Mucosa of descending colon (tissue), 3 donors: ENCODE measurements at regions not wholly inside any gene's neighbourhood (a gene's known extent, or its start where the extent isn't known, plus 50 kb on each side); places are given as distances from the start of the nearest gene placed in this dataset.

Experiments
- ATAC-seq: fragments of 200-7000 bp; cut with Tn5 transposase; one replicate; pipeline ENCODE4 v1.9.1; 2020; ENCODE audit warnings: mild to moderate bottlenecking, moderate library complexity
- DNase-seq, 3 donors: peaks; one replicate each; pipeline ENCODE4 v3.0.0-alpha.2; 2020
- H3K36me3 ChIP-seq: fragments of 200-600 bp; one replicate; pipeline ENCODE4 v1.8.0; 2021; ENCODE audit warnings: low read depth, mild to moderate bottlenecking
- H3K4me1 ChIP-seq: fragments of 200-600 bp; one replicate; pipeline ENCODE4 v1.8.0; 2021; ENCODE audit warnings: low read depth, mild to moderate bottlenecking
- H3K4me3 ChIP-seq: fragments of 200-600 bp; one replicate; pipeline ENCODE4 v1.8.0; 2021; ENCODE audit warnings: mild to moderate bottlenecking
- H3K9me3 ChIP-seq: fragments of 200-600 bp; one replicate; pipeline ENCODE4 v1.8.0; 2021; ENCODE audit warnings: mild to moderate bottlenecking
- CTCF ChIP-seq: fragments of 200-600 bp; IDR thresholded peaks from one replicate; pipeline ENCODE4 v1.8.0; 2022; ENCODE audit warnings: antibody characterized with exemption, mild to moderate bottlenecking
- intact Hi-C, 2 donors: fragments of 100-400 bp; cut with DNase I in 1 of 2; cut with micrococcal nuclease in 1 of 2; formaldehyde crosslinking; loops; one replicate each; pipeline versions ENCODE4 v1.11.0 to v1.11.1; 2022; cut with DNase I, micrococcal nuclease
- donor health status: DM: no; HTN: no; CAD: no; lungs with moderate emphysema.
- donor health status: DM: no; HTN: no; CAD: no.
- donor health status: DM: no; HTN: yes; CAD: no.

GRCh38 chr6:140017470-140017869, 643.0 kb upstream of the CITED2 start:
- no peak for TF ChIP-seq CTCF
- H3K4me1 ChIP-seq: no peaks in the 10 kb centered on the region
- no peak overlapping the region for H3K4me3 ChIP-seq
- DNase-seq (no peak), ATAC-seq (peak; percentile 61)
- H3K9me3 ChIP-seq: peaks cover 14% of the 10 kb centered on the region
- no peaks in the 10 kb centered on the region for H3K36me3 ChIP-seq
- intact Hi-C loops: no loop called here

GRCh38 chr6:140012150-140012549, 637.7 kb upstream of the CITED2 start:
- ATAC-seq: no peak
- H3K4me1 ChIP-seq: no peaks in the 10 kb centered on the region
- no peak for DNase-seq
- H3K9me3 ChIP-seq: no peaks in the 10 kb centered on the region
- intact Hi-C loops: no loop called here
- no peak overlapping the region for H3K4me3 ChIP-seq
- H3K36me3 ChIP-seq: no peaks in the 10 kb centered on the region
- no peak for TF ChIP-seq CTCF

GRCh38 chr6:140011537-140011936, 637.1 kb upstream of the CITED2 start:
- Histone ChIP-seq H3K36me3 (no peaks in the 10 kb centered on the region), H3K4me1 (no peaks in the 10 kb centered on the region), H3K9me3 (no peaks in the 10 kb centered on the region), H3K4me3 (no peak overlapping the region)
- TF ChIP-seq CTCF: no peak
- DNase-seq (no peak), ATAC-seq (no peak)
- intact Hi-C loops: no loop called here

GRCh38 chr6:140009286-140009685, 634.8 kb upstream of the CITED2 start:
- H3K4me3 ChIP-seq: no peak overlapping the region
- no peak for TF ChIP-seq CTCF
- no peaks in the 10 kb centered on the region for H3K36me3 ChIP-seq
- no peaks in the 10 kb centered on the region for H3K4me1 ChIP-seq
- no peak for ATAC-seq
- intact Hi-C loops: no loop called here
- no peak for DNase-seq
- H3K9me3 ChIP-seq: no peaks in the 10 kb centered on the region

- ATAC-seq: no peak
- Histone ChIP-seq H3K9me3 (no peaks in the 10 kb centered on the region), H3K4me1 (no peaks in the 10 kb centered on the region), H3K36me3 (no peaks in the 10 kb centered on the region), H3K4me3 (no peak overlapping the region)
- TF ChIP-seq CTCF: no peak
- intact Hi-C loops: no loop called here
- no peak for DNase-seq
Observed at GRCh38 chr6:140007525-140007924, 633.1 kb upstream of the CITED2 start.

DNA sequence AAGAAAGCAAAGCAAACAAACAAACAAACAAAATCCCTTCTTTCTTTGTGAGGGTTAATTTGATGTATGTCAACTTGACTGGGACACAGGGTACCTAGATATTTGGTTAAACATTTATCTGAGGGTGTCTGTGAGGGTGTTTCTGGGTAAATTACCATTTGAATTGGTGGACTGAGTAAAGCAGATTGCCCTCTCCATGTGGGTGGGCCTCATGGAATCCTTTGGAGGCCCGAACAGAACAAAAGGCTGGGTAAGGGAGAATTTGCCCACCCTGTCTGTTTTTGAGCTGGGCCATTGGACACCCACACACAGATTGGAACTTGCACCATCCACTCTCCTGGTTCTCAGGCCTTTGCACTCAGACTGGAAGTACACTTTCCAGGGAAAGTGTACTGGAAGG, 628.8 kb upstream of the CITED2 start:
- no peaks in the 10 kb centered on the region for H3K9me3 ChIP-seq
- TF ChIP-seq CTCF: no peak
- H3K4me1 ChIP-seq: no peaks in the 10 kb centered on the region
- H3K4me3 ChIP-seq: no peak overlapping the region
- no peak for DNase-seq
- no peaks in the 10 kb centered on the region for H3K36me3 ChIP-seq
- intact Hi-C loops: no loop called here
- no peak for ATAC-seq
